Fibroblast of skin of back (primary cell): ENCODE measurements at regions not wholly inside any gene's neighbourhood (a gene's known extent, or its start where the extent isn't known, plus 50 kb on each side); places are given as distances from the start of the nearest gene placed in this dataset.
"Not testable (repeated sequence)": the region's sequence is repeated elsewhere in the genome, so short reads cannot be mapped to it uniquely, and the experiment has no call there.

Source experiments
- DNase-seq: peaks from one replicate; pipeline ENCODE4 v3.0.0-alpha.2; 2013

DNA sequence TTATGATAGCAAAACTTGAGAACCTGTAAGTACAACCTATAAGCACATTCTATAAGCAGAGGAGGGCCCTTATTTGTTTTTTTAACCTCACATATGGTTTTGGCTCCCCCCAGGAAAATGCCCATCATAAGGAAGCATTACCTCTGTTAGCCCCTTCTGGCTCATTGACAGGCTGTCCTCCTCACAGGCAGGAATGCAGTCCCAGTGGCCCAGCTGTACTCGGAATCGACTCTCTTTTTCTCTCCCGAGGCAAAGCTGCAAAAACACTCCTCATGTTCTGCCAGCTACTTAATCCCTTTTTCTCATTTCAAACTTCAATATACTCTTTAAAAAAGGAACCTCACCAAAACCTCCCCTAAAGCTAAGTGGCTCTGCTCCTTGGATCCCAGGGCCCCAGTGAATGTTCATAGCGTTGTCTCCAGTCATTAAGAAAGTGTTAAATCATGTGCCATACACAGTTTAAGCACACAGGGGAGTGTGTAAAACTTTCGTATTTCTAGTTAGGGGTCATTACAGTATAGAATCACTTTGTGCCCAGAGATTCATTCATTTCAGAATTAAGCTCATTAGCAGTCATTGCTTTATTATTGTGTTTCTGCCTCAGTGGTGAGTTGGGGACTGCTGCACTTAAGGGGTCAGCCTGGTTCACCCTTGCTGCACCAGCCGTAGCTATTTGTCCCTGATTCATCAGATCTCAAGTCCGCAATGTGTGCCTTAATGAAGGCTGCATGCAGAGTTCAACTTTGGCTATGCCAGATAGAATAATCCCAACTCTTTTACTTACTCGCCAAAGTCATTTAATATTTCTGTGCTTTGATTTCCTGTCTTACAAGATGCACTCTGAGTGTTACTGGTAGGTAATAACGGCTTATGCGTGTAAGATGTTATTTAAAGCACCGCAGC is 57.6 kb downstream of the JRKL start:
- no peak for DNase-seq

DNA sequence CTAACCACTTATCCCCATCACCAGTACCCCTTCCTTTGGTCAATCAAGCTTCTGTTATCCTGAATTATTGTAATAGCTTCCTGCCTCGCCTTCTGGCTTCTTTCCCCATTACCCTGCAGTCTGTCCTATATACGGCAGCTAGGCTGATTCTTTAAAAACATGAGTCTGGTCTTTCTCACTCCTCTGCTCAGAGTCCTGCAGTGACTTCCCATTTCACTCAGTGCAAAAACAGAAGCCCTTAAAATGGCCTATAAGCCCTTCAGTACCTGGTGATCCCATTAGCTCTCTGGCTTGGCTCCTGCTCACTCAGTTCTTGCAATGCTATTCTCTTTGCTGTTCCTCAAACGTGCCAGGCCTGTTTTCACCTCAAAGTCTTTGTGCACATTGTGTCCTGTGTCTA is 58.4 kb downstream of the JRKL start:
- DNase-seq: no peak

DNA sequence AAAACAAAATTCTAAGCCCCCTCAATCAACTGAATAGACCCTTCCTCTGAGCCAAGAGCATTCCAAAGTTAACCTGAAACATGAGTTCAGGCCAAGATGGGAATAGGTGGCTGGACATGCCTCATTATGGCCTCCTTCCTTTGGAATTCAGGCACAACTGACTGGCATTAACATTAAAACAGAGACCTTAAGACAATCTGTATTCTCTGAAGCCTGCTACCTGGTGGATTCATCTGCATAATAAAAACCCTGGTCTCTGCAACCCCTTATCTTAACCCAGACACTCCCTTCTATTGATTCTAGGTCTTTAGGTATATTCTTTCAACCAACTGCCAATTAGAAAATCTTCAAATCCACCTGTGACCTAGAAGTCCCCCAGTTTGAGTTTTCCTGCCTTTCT is 66.3 kb downstream of the JRKL start:
- DNase-seq: no peak

DNA sequence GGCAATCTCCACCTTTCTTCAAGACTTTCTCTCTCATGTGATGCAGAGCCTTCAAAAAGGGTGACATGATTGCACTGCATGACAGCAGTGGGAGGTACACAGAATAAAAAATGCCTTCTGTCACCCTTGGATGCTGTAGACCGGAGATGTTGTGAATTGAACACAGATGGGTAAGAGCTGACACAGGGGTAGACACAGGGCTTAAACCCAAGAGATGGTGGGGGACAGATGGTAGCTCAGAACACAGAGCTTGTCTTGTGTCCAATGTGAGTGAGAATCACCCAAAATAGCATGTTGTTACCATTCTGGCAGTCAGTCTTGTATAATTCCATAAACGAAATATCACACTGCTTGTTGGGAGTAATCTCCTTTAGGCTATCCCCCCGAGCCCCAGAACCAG is 69.9 kb downstream of the JRKL start:
- no peak for DNase-seq

DNA sequence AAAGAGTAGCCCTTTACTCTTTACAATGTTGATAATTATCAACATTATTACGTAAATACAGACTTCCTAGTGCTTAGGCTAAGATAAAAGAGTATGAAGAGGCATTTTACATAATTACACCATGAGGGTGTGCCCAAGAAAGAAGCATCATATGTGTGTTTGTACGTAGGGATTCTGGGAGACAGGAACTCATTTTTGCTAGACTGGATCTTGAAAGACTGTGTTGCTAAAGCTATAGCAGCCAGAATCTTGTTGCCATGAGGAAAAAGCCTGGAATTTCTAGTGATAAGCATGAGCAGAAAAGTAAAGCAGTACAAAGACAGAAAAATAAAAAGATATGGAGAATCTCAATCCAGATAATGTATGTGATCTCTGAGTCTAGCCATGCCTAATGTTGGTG is 72.1 kb downstream of the JRKL start:
- no peak for DNase-seq

DNA sequence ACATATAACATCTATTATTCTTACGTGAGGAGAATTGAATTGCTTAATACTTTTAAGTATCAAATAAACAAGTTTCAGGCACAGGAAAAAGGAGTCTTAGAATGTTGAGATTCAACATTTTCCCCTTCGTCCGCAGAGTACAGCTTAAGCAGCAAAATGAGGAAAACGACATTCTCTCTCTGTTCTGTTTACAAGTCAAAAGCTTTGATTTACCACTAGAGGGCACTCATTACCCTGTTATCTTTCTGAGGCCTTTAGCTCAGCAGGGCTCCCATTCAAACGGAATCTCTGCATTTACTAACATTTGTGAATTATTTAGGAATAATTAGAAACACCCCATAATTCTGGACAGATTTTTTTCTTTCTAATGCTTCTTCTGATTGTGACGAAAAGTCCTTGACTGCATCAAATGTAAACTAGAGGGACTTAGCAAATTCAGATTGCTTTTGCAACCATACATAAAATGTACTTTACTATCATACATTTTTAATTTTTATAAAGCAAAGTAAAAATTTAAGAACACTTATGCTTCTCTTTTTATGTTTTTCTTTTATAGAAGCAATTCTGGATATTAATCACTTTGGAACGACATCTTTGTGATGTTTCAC is 75.0 kb downstream of the JRKL start:
- DNase-seq: peak; percentile 71

DNA sequence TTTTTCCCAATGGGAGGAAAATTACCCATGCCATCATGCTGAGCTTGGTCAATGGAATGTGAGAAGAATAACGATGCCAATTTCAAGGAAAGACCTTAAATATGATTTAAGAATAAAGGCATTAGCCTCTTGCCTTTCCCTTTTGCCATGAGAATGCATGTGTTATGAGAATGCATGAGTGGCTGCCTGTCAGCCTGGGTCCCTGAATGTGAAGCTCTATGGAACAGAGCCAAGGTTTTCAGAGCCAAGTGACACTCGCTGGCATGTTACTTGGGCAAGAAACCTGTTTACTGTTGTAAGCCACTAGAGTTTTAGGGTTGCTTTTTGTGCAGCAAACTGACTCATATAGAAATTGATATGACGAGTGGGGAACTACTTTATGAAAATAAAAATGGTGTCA is 75.7 kb downstream of the JRKL start:
- no peak for DNase-seq

DNA sequence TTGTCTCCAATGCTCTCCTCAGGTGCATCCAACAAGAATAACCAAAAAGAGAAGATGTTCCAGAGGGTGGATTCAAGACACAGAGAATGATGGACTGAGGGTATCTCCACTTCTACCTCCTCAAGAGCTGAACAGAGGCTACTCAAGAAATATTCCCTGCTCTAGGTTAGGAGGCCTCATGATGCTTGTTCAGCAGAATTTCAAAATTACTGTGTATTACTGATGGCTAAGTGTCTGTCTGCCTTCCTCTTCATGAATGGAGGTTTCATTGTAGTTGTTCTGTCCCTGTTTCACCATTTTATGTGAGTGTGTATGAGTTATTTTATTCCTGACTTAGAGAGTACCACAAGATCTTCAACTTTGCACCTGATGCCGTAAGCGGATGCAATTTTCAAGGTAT is 76.8 kb downstream of the JRKL start:
- DNase-seq: no peak

DNA sequence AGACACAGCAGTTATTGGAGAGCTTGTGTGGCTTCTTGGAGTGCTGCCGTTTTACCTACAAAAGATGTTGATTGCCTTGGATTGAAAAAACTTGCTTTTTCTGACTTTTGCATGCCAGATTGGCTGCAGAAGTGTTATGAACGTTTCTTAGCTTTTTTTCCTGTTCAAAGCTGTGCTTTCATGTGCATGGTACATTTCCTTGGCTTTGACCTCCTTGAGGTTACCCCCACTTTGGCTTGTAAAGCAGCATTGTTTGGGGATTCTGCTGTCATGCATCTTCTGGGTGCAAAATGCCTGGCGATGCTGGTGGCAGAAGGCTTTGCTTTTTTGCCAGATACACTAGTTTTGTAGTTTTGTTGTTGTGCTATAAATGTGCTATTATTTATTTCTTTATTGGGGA is 80.0 kb downstream of the JRKL start:
- no peak for DNase-seq

DNA sequence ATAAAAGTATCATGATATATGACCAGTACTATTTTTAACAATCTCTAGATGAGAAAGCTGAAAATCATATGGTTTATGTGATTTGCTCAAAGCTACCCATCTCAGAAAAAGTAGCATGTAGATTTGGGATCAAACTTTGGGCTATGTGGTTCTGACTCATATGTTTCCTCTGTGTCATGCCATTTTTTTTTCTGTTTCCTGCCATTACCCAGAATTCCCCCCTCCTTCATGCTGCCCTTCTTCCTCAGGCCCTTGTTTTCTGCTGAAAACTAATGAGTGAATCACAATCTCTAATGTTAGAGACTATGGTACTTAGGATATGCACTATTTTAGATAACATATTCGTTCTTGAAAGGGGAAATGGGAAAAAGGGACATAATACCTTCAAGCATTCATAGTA is 80.7 kb downstream of the JRKL start:
- peak; percentile 5 for DNase-seq

DNA sequence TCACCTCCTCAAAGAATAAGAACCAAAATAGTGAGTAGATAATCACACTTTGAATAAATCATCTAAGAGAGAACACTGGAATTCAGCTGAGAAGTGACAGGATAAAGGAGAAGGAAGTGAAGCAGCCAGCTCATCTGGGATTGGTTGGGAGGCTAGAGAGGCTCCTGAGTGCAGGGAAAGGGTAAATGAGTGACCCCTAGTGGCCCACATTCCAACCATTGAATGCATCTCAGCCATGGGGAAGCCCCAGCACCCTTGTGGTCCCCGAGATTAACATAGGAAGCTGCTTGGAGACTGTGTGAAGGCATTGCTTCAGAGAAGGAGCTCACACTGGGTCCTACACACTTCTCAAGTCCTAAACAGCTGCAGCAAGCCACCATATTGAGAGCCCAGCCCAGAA is 82.3 kb downstream of the JRKL start:
- DNase-seq: no peak

DNA sequence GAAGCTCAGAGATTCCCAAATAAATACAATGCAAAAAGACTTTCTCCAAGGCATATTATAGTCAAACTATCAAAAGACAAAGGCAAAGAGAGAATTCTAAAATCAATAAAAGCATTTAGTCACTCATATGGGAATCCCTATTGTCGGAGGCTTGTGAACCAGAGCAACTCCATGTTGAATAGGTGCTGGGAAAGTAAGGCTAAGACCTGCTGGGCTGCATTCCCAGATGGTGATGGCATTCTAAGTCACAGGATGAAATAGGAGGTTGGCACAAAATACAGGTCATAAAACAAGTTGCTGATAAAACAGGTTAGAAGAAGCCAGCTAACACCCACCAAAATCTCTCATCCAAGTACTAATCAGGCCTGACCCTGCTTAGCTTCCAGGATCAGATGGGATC is 84.5 kb downstream of the JRKL start:
- no peak for DNase-seq

DNA sequence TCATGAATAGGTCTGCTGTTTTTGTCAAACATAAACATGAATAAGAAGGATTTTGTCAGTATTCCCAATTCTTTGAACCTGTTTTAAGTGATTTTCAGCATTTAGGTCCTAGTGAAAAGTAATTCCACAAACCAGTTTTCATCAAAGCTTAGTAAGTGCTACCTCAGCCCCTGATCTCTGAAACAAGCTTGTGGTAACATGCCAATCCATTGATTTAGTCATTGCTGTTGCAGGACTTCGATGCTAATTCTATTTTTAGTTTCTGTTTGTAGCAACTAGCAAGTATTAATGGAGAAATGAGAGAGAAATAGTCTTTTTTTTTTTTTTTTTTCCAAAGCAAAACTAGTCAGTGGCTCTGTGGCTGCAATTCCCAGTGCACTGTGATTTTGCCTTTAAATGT is 91.4 kb downstream of the JRKL start:
- no peak for DNase-seq

DNA sequence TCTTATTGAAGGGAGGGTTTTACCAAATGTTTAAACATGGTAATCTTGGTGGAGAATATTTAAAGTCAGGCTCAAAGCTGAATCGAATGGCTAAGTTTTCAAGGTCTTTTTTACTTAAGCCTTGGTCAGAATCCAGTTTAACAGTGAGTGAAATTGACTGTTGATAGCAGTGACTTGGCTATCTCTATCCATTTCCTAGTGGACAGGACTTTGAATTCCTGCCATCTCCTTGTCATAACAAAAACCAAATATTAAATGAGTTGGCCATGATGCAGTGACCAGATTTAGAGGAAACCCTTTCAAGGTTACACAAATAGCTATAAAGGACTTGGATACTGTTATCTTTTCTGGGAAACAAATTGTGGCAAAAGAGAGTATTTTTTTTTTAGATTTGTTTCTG is 92.0 kb downstream of the JRKL start:
- no peak for DNase-seq

DNA sequence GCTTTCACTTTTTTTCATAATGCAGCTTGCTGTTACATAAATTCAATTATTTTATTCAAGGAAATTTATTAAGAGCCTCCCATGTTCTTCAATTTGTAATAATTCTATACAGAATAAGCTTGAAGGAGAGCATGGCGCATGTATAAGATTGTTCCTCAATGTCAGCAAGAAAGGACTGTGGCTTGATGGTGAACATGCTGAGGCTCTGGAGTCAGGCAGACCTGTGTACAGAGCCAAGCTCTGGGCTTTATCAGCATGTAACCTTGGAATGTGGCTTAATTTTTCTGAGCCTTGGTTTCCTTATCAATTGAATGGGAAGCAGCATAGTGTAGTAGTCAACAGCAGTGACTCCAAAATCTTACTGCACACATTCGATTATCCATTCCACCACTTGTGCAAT is 92.4 kb downstream of the JRKL start:
- DNase-seq: no peak

DNA sequence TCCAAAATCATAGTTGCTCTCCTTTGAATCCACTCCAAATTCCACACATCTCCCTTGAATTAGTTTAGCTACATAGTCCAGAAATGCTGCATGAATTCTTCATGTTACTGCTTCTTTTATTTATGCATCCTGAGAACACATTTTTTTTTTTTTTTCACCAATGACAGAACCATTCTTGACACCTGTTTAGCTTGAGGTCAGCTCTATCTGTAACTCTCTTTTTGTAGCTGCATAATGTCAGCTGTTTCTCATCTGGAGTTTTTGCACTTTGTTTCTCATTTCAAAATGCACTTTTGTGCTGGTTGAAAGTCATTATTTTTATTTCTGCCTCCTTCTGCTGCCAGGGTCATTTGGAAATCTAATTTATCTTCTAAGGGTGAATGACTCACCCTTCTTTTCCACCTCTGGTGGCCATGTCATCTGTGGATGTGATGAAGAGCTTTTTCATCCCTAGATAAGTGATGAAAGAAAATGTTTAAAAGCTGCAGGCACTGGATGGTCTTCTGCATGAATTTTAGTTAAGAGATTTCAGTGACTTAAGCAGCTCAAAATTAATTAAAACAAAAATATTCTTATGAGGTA is 93.7 kb downstream of the JRKL start:
- DNase-seq: no peak

DNA sequence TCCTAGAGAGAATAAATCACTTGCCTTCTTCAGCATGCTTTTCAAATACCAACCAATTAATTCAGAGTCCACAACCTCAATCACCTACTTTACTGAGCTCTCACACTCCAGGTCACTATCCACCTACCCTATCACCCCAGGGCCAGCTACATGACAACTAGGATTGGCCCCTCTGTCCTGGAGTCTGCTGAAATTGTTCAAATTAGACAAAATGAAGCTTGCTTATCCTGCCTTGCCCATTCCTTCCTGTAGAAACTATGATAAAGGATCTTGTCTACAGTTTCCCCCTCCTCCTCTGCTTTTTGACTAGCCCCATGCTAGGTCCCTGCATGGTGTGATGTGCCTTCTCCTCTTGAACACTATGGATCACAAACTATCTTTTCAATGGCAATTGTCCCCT is 94.5 kb downstream of the JRKL start:
- no peak for DNase-seq

DNA sequence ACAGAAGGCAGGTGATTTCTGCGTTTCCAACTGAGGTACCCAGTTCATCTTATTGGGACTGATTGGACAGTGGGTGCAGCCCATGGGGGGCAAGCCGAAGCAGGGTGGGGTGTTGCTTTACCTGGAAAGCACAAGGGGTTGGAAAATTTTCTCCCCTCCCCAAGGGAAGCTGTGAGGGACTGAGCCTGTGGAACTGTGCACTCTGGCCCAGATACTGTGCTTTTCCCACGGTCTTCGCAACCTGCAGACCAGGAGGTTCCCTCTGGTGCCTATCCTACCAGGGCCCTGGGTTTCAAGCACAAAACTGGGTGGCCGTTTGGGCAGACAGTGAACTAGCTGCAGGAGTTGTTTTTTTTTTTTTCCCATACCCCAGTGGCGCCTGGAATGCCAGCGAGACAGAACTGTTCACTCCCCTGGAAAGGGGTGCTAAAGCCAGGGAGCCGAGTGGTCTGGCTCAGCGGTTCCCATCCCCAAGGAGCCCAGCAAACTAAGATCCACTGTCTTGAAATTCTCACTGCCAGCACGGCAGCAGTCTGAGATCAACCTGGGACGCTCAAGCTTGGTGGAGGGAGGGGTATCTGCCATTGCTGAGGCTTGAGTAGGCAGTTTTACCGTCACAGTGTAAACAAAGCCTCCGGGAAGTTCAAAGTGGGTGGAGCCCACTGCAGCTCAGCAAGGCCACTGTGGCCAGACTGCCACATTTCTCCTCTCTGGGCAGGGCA is 97.2 kb downstream of the JRKL start:
- DNase-seq: peak; percentile 60

DNA sequence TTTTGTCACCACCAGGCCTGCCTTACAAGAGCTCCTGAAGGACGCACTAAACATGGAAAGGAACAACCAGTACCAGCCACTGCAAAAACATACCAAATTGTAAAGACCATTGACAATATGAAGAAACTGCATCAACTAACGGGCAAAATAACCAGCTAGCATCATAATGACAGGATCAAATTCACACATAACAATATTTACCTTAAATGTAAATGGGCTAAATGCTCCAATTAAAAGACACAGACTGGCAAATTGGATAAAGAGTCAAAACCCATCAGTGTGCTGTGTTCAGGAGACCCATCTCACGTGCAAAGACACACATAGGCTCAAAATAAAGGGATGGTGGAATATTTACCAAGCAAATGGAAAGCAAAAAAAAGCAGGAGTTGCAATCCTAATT is 99.1 kb downstream of the JRKL start:
- not testable (repeated sequence) for DNase-seq

DNA sequence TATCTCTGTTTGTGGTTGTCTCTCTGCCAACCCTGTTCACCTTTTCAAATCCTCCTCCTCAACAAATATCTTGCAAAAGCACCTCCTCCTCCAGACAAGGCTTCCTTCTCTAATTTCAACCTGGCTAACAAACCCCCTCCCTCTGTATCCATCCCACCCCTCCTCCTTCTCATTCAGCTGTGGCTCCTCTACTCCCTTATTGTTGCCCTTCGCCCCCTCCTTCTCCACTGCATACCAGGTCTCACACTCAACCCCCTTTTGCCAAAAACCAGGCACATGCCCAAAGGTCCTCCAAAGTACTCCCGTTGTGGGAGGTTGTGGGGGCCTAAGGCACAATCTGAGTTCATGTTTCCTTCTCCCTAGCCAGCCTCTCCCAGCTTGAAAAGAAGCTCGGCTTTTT is 110.6 kb downstream of the JRKL start:
- no peak for DNase-seq

DNA sequence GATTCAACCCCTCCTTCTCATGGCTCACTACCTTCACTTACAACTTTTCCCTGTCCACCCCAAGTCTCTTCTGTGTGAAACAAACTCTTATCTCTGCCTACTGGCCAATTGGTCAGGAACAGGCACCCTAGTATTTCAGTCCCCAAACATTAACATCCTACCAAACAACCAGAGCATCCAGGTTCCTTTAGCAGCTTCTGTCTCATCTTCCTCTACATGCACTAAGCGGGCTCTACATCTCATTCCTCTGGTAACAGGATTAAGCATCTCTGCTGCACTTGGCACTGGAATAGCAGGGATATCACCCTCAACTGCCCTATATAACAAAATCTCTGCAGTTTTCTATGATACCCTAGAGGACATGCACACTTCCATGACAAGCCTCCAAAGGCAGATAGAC is 116.2 kb downstream of the JRKL start:
- no peak for DNase-seq

DNA sequence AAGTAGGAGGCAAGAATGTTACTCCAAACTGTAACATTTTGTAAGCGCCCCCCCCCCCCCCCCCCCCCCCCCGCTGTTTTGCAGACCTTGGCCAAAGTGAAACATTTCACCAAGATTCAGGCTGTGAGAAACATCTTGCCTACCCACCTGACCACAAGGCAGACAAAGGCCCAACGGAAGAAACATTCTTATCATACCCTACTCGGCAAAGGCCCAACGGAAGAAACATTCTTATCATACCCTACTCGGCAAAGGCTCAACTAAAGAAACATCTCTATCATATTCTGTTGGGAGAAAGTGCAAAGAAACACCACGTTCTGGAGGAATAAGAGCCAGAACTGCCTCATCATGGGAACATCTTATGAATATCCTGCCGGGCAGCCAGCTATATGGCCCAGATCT is 117.1 kb downstream of the JRKL start:
- no peak for DNase-seq

DNA sequence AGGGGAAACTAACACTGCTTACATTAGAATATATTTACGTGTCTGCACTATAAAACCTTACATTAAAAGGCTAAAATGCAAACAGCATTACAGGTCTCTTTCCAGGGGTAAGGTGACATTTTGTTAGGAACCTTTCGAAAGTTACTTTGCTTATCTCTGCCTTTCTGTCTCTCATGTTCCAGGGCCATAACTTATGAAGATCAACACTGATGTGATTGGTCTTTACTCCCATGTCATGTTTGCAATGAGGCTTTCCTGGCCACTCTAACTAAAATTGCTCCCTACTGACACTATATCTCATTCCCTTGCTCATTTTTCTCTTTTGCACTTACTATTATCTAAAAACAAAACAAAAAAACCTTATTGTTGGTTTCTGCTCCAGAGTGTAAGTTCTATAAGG is 119.0 kb downstream of the JRKL start:
- no peak for DNase-seq

DNA sequence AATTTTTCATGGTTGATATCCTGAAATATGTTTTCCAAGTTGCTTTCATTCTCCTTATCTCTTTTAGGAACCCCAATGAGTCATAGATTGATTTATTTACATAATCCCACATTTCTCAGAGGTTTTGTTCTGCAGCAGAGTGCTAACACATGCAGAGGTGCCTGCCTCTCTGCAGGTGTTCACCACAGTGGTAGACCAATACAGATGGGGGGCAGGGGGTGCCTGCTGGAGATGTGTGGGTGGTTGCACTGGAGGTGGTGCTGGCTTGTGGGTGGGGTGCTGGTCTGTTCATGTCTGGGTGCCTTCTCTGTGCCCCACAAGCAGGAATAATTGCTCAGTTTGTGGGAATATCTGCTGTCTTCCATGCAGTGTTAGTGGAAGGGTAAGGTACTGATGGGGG is 131.1 kb downstream of the JRKL start:
- DNase-seq: no peak
